KMS-11 (cell line): ENCODE measurements at regions not wholly inside any gene's neighbourhood (a gene's known extent, or its start where the extent isn't known, plus 50 kb on each side); places are given as distances from the start of the nearest gene placed in this dataset.

ENCODE experiments used
- H2AFZ ChIP-seq: fragments of 200-600 bp; sonication (generic); 2 replicates; pipeline ENCODE4 v1.6.1; 2016; ENCODE audit warnings: antibody characterized with exemption, mixed run types, low read depth
- H3K27ac ChIP-seq: fragments of 200-600 bp; sonication (generic); 2 replicates; pipeline ENCODE4 v1.6.1; 2016; ENCODE audit warnings: mild to moderate bottlenecking, mixed run types
- H3K27me3 ChIP-seq: fragments of 200-600 bp; sonication (generic); 2 replicates; pipeline ENCODE4 v1.6.1; 2017; ENCODE audit warnings: mild to moderate bottlenecking, low read depth, mixed run types, moderate library complexity; ENCODE audit not compliant: insufficient read depth
- H3K36me3 ChIP-seq: fragments of 200-600 bp; sonication (generic); 2 replicates; pipeline ENCODE4 v1.6.1; 2017; ENCODE audit warnings: mild to moderate bottlenecking, mixed run types; ENCODE audit not compliant: insufficient read depth
- H3K4me1 ChIP-seq: fragments of 200-600 bp; sonication (generic); 2 replicates; pipeline ENCODE4 v1.6.1; 2016; ENCODE audit warnings: mild to moderate bottlenecking, low read depth, mixed run types; ENCODE audit not compliant: poor library complexity, severe bottlenecking
- H3K4me2 ChIP-seq: fragments of 200-600 bp; sonication (generic); 2 replicates; pipeline ENCODE4 v1.7.0; 2016; ENCODE audit warnings: mild to moderate bottlenecking, mixed run types
- H3K4me3 ChIP-seq: fragments of 200-600 bp; sonication (generic); IDR thresholded peaks from 2 replicates; pipeline ENCODE4 v1.6.1; 2017; ENCODE audit warnings: low read depth, low read length, mixed read lengths; ENCODE audit not compliant: insufficient read depth
- H3K79me2 ChIP-seq: fragments of 200-600 bp; sonication (generic); 2 replicates; pipeline ENCODE4 v1.6.1; 2016; ENCODE audit warnings: low read depth, mixed run types; ENCODE audit not compliant: insufficient read depth
- H3K9ac ChIP-seq: fragments of 200-600 bp; sonication (generic); 2 replicates; pipeline ENCODE4 v1.6.1; 2016; ENCODE audit warnings: mild to moderate bottlenecking, mixed run types
- H4K20me1 ChIP-seq: fragments of 200-600 bp; sonication (generic); 2 replicates; pipeline ENCODE4 v1.6.1; 2016; ENCODE audit warnings: mild to moderate bottlenecking, mixed run types; ENCODE audit not compliant: insufficient read depth
- CTCF ChIP-seq: fragments of 200-600 bp; sonication (generic); conservative IDR thresholded peaks from 2 replicates; pipeline ENCODE4 v1.6.1; 2017; ENCODE audit warnings: low read depth, mild to moderate bottlenecking, antibody characterized with exemption, low read length, moderate library complexity, mixed read lengths

GRCh38 chr6:153959276-153959675, 79.8 kb upstream of the OPRM1 start:
- Histone ChIP-seq H3K79me2 (no peaks in the 10 kb centered on the region), H3K4me3 (no peak overlapping the region), H4K20me1 (no peaks in the 10 kb centered on the region), H2AFZ (no peak overlapping the region), H3K36me3 (no peaks in the 10 kb centered on the region), H3K9ac (no peak overlapping the region), H3K27me3 (no peaks in the 10 kb centered on the region), H3K4me1 (no peaks in the 10 kb centered on the region), H3K27ac (no peak overlapping the region), H3K4me2 (no peak overlapping the region)
- TF ChIP-seq CTCF, result no peak

- no peaks in the 10 kb centered on the region for H4K20me1 ChIP-seq
- no peak overlapping the region for H3K4me3 ChIP-seq
- TF ChIP-seq CTCF, result no peak
- H3K79me2 ChIP-seq, result no peaks in the 10 kb centered on the region
- H3K27me3 ChIP-seq, result no peaks in the 10 kb centered on the region
- H3K4me2 ChIP-seq, result no peak overlapping the region
- no peaks in the 10 kb centered on the region for H3K36me3 ChIP-seq
- H3K27ac ChIP-seq, result no peak overlapping the region
- H3K4me1 ChIP-seq, result no peaks in the 10 kb centered on the region
- no peak overlapping the region for H3K9ac ChIP-seq
- no peak overlapping the region for H2AFZ ChIP-seq
These were observed 80.2 kb upstream of the OPRM1 start for GRCh38 chr6:153958860-153959259.

GRCh38 chr6:153957394-153957793, 81.6 kb upstream of the OPRM1 start:
- Histone ChIP-seq H3K4me3 (no peak overlapping the region), H3K9ac (no peak overlapping the region), H4K20me1 (no peaks in the 10 kb centered on the region), H3K36me3 (no peaks in the 10 kb centered on the region), H3K27ac (no peak overlapping the region), H3K4me1 (no peaks in the 10 kb centered on the region), H3K27me3 (no peaks in the 10 kb centered on the region), H3K4me2 (no peak overlapping the region), H3K79me2 (no peaks in the 10 kb centered on the region), H2AFZ (no peak overlapping the region)
- TF ChIP-seq CTCF, result no peak

- no peak for TF ChIP-seq CTCF
- H3K4me3 ChIP-seq, result no peak overlapping the region
- no peak overlapping the region for H3K4me2 ChIP-seq
- no peak overlapping the region for H3K27ac ChIP-seq
- H3K9ac ChIP-seq, result no peak overlapping the region
- no peaks in the 10 kb centered on the region for H4K20me1 ChIP-seq
- H3K36me3 ChIP-seq, result no peaks in the 10 kb centered on the region
- H3K27me3 ChIP-seq, result no peaks in the 10 kb centered on the region
- no peaks in the 10 kb centered on the region for H3K4me1 ChIP-seq
- no peaks in the 10 kb centered on the region for H3K79me2 ChIP-seq
- no peak overlapping the region for H2AFZ ChIP-seq
These were observed 82.2 kb upstream of the OPRM1 start for GRCh38 chr6:153956808-153957207.

GRCh38 chr6:153949616-153950015, 89.4 kb upstream of the OPRM1 start:
- no peak overlapping the region for H3K27ac ChIP-seq
- H4K20me1 ChIP-seq, result no peaks in the 10 kb centered on the region
- no peak overlapping the region for H3K4me2 ChIP-seq
- no peak overlapping the region for H2AFZ ChIP-seq
- H3K27me3 ChIP-seq, result no peaks in the 10 kb centered on the region
- no peaks in the 10 kb centered on the region for H3K4me1 ChIP-seq
- no peak overlapping the region for H3K9ac ChIP-seq
- no peaks in the 10 kb centered on the region for H3K79me2 ChIP-seq
- H3K36me3 ChIP-seq, result no peaks in the 10 kb centered on the region
- no peak overlapping the region for H3K4me3 ChIP-seq
- TF ChIP-seq CTCF, result no peak
